HFFc6 (cell line): ENCODE measurements at regions not wholly inside any gene's neighbourhood (a gene's known extent, or its start where the extent isn't known, plus 50 kb on each side); places are given as distances from the start of the nearest gene placed in this dataset.

Experiments used
- DNase-seq: peaks from one replicate; pipeline ENCODE4 v3.0.0-alpha.2; 2018
- H3K27ac Mint-ChIP-seq: 2 replicates; pipeline ENCODE4 v1.8.0; 2020; ENCODE audit warnings: mild to moderate bottlenecking, mixed read lengths
- H3K27me3 Mint-ChIP-seq: 2 replicates; pipeline ENCODE4 v1.8.0; 2021; ENCODE audit warnings: mild to moderate bottlenecking, moderate library complexity, mixed read lengths; ENCODE audit not compliant: insufficient read depth
- H3K36me3 Mint-ChIP-seq: 2 replicates; pipeline ENCODE4 v1.8.0; 2021; ENCODE audit warnings: low read depth, mixed read lengths
- H3K4me1 Mint-ChIP-seq: 2 replicates; pipeline ENCODE4 v1.8.0; 2020; ENCODE audit warnings: low read depth, mixed read lengths
- H3K4me3 Mint-ChIP-seq: 2 replicates; pipeline ENCODE4 v1.8.0; 2020; ENCODE audit warnings: mild to moderate bottlenecking, moderate library complexity, mixed read lengths
- H3K9me3 Mint-ChIP-seq: 2 replicates; pipeline ENCODE4 v1.8.0; 2020; ENCODE audit warnings: mild to moderate bottlenecking, mixed read lengths
- CTCF ChIP-seq: fragments of 200-600 bp; sonication (generic); IDR thresholded peaks from 2 replicates; pipeline ENCODE4 v1.5.0; 2021; ENCODE audit warnings: antibody characterized with exemption, mild to moderate bottlenecking

GRCh38 chr9:26142201-26142600 is 464.0 kb upstream of the TUSC1 start:
- Mint-ChIP-seq H3K9me3 (no peaks in the 10 kb centered on the region; the same call in 1 of the 2 replicates), H3K27ac (no peak overlapping the region), H3K4me1 (no peaks in the 10 kb centered on the region; the same call in 1 of the 2 replicates), H3K27me3 (no peaks in the 10 kb centered on the region), H3K36me3 (no peaks in the 10 kb centered on the region), H3K4me3 (no peak overlapping the region)
- no peak for DNase-seq
- no peak for TF ChIP-seq CTCF

- no peaks in the 10 kb centered on the region for H3K27me3 Mint-ChIP-seq
- no peak overlapping the region for H3K4me3 Mint-ChIP-seq
- no peak overlapping the region for H3K27ac Mint-ChIP-seq
- no peaks in the 10 kb centered on the region for H3K36me3 Mint-ChIP-seq
- no peak for TF ChIP-seq CTCF
- no peak for DNase-seq
- H3K4me1 Mint-ChIP-seq: peaks cover 9% of the 10 kb centered on the region; the same call in 1 of the 2 replicates
- H3K9me3 Mint-ChIP-seq: no peaks in the 10 kb centered on the region; the same call in 1 of the 2 replicates
Observed at GRCh38 chr9:26133537-26133936, 455.3 kb upstream of the TUSC1 start.

GRCh38 chr9:26132746-26133312 is 454.6 kb upstream of the TUSC1 start:
- H3K27me3 Mint-ChIP-seq: no peaks in the 10 kb centered on the region
- H3K27ac Mint-ChIP-seq: no peak overlapping the region; the same call in 1 of the 2 replicates
- H3K9me3 Mint-ChIP-seq: no peaks in the 10 kb centered on the region; the same call in 1 of the 2 replicates
- no peak for DNase-seq
- H3K4me1 Mint-ChIP-seq: peaks cover 9% of the 10 kb centered on the region; the same call in 1 of the 2 replicates
- no peak overlapping the region for H3K4me3 Mint-ChIP-seq
- no peak for TF ChIP-seq CTCF
- no peaks in the 10 kb centered on the region for H3K36me3 Mint-ChIP-seq

- DNase-seq: peak; percentile 25
- Mint-ChIP-seq H3K9me3 (no peaks in the 10 kb centered on the region; the same call in 1 of the 2 replicates), H3K36me3 (no peaks in the 10 kb centered on the region), H3K27me3 (no peaks in the 10 kb centered on the region), H3K27ac (no peak overlapping the region), H3K4me1 (peaks cover 9% of the 10 kb centered on the region; the same call in 1 of the 2 replicates), H3K4me3 (no peak overlapping the region)
- TF ChIP-seq CTCF: no peak
Observed at GRCh38 chr9:26131886-26132285, 453.6 kb upstream of the TUSC1 start.

GRCh38 chr9:26129217-26129616 is 451.0 kb upstream of the TUSC1 start:
- H3K9me3 Mint-ChIP-seq: no peaks in the 10 kb centered on the region; the same call in 1 of the 2 replicates
- H3K36me3 Mint-ChIP-seq: no peaks in the 10 kb centered on the region
- TF ChIP-seq CTCF: no peak
- peaks cover 9% of the 10 kb centered on the region; the same call in 1 of the 2 replicates for H3K4me1 Mint-ChIP-seq
- no peaks in the 10 kb centered on the region for H3K27me3 Mint-ChIP-seq
- no peak overlapping the region for H3K27ac Mint-ChIP-seq
- no peak for DNase-seq
- no peak overlapping the region for H3K4me3 Mint-ChIP-seq
